Endothelial cell of umbilical vein (primary cell): ENCODE measurements at regions not wholly inside any gene's neighbourhood (a gene's known extent, or its start where the extent isn't known, plus 50 kb on each side); places are given as distances from the start of the nearest gene placed in this dataset.

Experiments used
- BruUV-seq: library from RNA; stranded (reverse); fragments of 400-500 nt; replicated peaks from 2 replicates; lab custom pipeline; 2021; lab: Mats Ljungman, UMichigan
- CTCF ChIA-PET: fragments of 300-600, 350-600 bp; sonication (Branson Sonifier 250); formaldehyde crosslinking; loops from one replicate; lab custom pipeline; 2021; ENCODE audit warnings: antibody characterized with exemption, inconsistent platforms; lab: Charles Lee
- POLR2A ChIA-PET: fragments of 300-600, 350-600 bp; sonication (Branson Sonifier 250); formaldehyde crosslinking; loops from one replicate; lab custom pipeline; 2021; ENCODE audit warnings: antibody characterized with exemption, inconsistent platforms; lab: Charles Lee
- DNase-seq: peaks from one replicate; pipeline ENCODE4 v3.0.0-alpha.2; 2011; ENCODE audit warnings: low read depth, low spot score
- FAIRE-seq: peaks from 2 replicates; lab custom pipeline; 2011; peaks lifted over from hg19 to GRCh38; lab: Jason Lieb, UNC
- H2AFZ ChIP-seq: 2 replicates; pipeline ENCODE4 v1.6.0; 2012; ENCODE audit warnings: low read depth, low read length, control low read depth, inconsistent platforms
- H3K27ac ChIP-seq: 2 replicates; pipeline ENCODE4 v1.5.1; 2011; ENCODE audit warnings: low read depth, mild to moderate bottlenecking, control low read depth, low read length, moderate library complexity; ENCODE audit not compliant: insufficient read depth
- H3K27me3 ChIP-seq, 2 experiments: 2 replicates each; pipeline versions ENCODE4 v1.6.0 to v1.6.1; 2011; ENCODE audit warnings: low read length in 2 of 2, mixed read lengths in 1 of 2; ENCODE audit not compliant: control insufficient read depth in 2 of 2, insufficient read depth in 2 of 2
- H3K36me3 ChIP-seq, 2 experiments: 2 replicates in 1 of 2; 3 replicates in 1 of 2; pipeline ENCODE4 v1.5.1; 2011; ENCODE audit warnings: low read length in 2 of 2, mild to moderate bottlenecking in 1 of 2, moderate library complexity in 1 of 2; ENCODE audit not compliant: control insufficient read depth in 2 of 2, insufficient read depth in 2 of 2; ENCODE audit errors: extremely low read depth in 1 of 2
- H3K4me1 ChIP-seq: 3 replicates; pipeline ENCODE4 v1.5.1; 2011; ENCODE audit warnings: mild to moderate bottlenecking, low read length; ENCODE audit not compliant: control insufficient read depth, insufficient read depth; ENCODE audit errors: extremely low read depth
- H3K4me2 ChIP-seq: 2 replicates; pipeline ENCODE4 v1.6.1; 2011; ENCODE audit warnings: low read length, control low read depth, mixed read lengths; ENCODE audit not compliant: insufficient read depth
- H3K4me3 ChIP-seq, 3 experiments: fragments of 200-600 bp in 1 of 3; sonication (generic), shearing (Covaris generic) in 1 of 3; replicated peaks in 1 of 3; 2 replicates each; pipeline ENCODE4 v1.5.1; 2011 to 2016; ENCODE audit warnings: control low read depth in 3 of 3, low read length in 3 of 3, mild to moderate bottlenecking in 2 of 3, inconsistent platforms in 1 of 3, low read depth in 1 of 3, moderate library complexity in 1 of 3; ENCODE audit not compliant: insufficient read depth in 1 of 3
- H3K79me2 ChIP-seq: 2 replicates; pipeline ENCODE4 v1.6.0; 2012; ENCODE audit warnings: low read length, inconsistent platforms; ENCODE audit not compliant: control insufficient read depth, insufficient read depth
- H3K9ac ChIP-seq: replicated peaks from 2 replicates; pipeline ENCODE3; 2011; ENCODE audit warnings: low read length, control low read depth; ENCODE audit not compliant: insufficient read depth; ENCODE audit errors: extremely low read depth
- H3K9me1 ChIP-seq: replicated peaks from 3 replicates; pipeline ENCODE4 v1.6.0; 2011; ENCODE audit warnings: mild to moderate bottlenecking, low read length; ENCODE audit not compliant: control insufficient read depth, insufficient read depth; ENCODE audit errors: extremely low read depth
- H3K9me3 ChIP-seq: replicated peaks from 2 replicates; pipeline ENCODE4 v1.5.1; 2012; ENCODE audit warnings: low read length, inconsistent platforms; ENCODE audit not compliant: control insufficient read depth, insufficient read depth
- H4K20me1 ChIP-seq: replicated peaks from 2 replicates; pipeline ENCODE3; 2011; ENCODE audit warnings: mild to moderate bottlenecking, low read length; ENCODE audit not compliant: control insufficient read depth, insufficient read depth; ENCODE audit errors: extremely low read depth
- CTCF ChIP-seq, 2 donors: IDR thresholded peaks; 1 replicate in 1 of 2; 2 replicates in 1 of 2; pipeline ENCODE4 v1.5.1; 2011; ENCODE audit warnings: low read length in 2 of 2, mild to moderate bottlenecking in 2 of 2, moderate library complexity in 2 of 2, control low read depth in 1 of 2, inconsistent platforms in 1 of 2, low read depth in 1 of 2; ENCODE audit not compliant: insufficient read depth in 1 of 2; ENCODE audit errors: extremely low read depth in 1 of 2
- EZH2 ChIP-seq: IDR thresholded peaks from 2 replicates; pipeline ENCODE4 v1.6.1; 2012; ENCODE audit warnings: borderline replicate concordance, low read depth, mild to moderate bottlenecking, moderate library complexity, low read length, inconsistent platforms; ENCODE audit not compliant: severe bottlenecking
- FOS ChIP-seq: IDR thresholded peaks from 2 replicates; pipeline ENCODE4 v1.6.1; 2011; ENCODE audit warnings: mild to moderate bottlenecking, low read length, moderate library complexity, borderline replicate concordance; ENCODE audit not compliant: insufficient read depth
- GATA2 ChIP-seq: IDR thresholded peaks from 2 replicates; pipeline ENCODE4 v1.7.0; 2011; ENCODE audit warnings: low read depth, mild to moderate bottlenecking, moderate library complexity, mixed read lengths, low read length; ENCODE audit not compliant: insufficient read length, insufficient read depth
- JUN ChIP-seq: IDR thresholded peaks from 2 replicates; pipeline ENCODE4 v1.6.1; 2011; ENCODE audit warnings: borderline replicate concordance, low read depth; ENCODE audit not compliant: insufficient read length, insufficient read depth
- MAX ChIP-seq: IDR thresholded peaks from 2 replicates; pipeline ENCODE4 v1.6.1; 2011; ENCODE audit not compliant: insufficient read depth, insufficient read length
- MYC ChIP-seq: IDR thresholded peaks from one replicate; pipeline ENCODE4 v1.6.1; 2011; ENCODE audit warnings: mild to moderate bottlenecking, low read depth, low read length
- POLR2A ChIP-seq: IDR thresholded peaks from 2 replicates; pipeline ENCODE4 v1.6.1; 2012; ENCODE audit warnings: low read depth, mild to moderate bottlenecking, control low read depth, low read length
- POLR2AphosphoS5 ChIP-seq: IDR thresholded peaks from 2 replicates; pipeline ENCODE4 v1.6.1; 2012; ENCODE audit warnings: low read depth, mild to moderate bottlenecking, control low read depth, low read length, moderate library complexity; ENCODE audit not compliant: insufficient read depth
- dilution Hi-C: fragments of 300-500 bp; cut with MboI; formaldehyde crosslinking; loops from one replicate; pipeline ENCODE4 v1.15.0; 2019; ENCODE audit warnings: low sequenced_read_pairs; ENCODE audit not compliant: extremely low pct_ligation_motif_present
- intact Hi-C: fragments of 100-400 bp; cut with micrococcal nuclease; formaldehyde crosslinking; loops from one replicate; pipeline ENCODE4 v1.10.0; 2022

- intact Hi-C loops (no loop called here), dilution Hi-C loops (no loop called here)
- H4K20me1 ChIP-seq, result no peaks in the 10 kb centered on the region
- no peaks in the 10 kb centered on the region for H3K79me2 ChIP-seq
- H3K4me3 ChIP-seq, result no peak overlapping the region
- DNase-seq (no peak), FAIRE-seq (no peak)
- H3K27ac ChIP-seq, result no peak overlapping the region
- H2AFZ ChIP-seq, result no peak overlapping the region
- H3K27me3 ChIP-seq, result no peaks in the 10 kb centered on the region
- H3K9me1 ChIP-seq, result no peaks in the 10 kb centered on the region
- no peaks in the 10 kb centered on the region for H3K9me3 ChIP-seq
- H3K4me1 ChIP-seq, result no peaks in the 10 kb centered on the region
- CTCF ChIA-PET, result no interaction called here
- BruUV-seq, result no TSS peak
- POLR2A ChIA-PET, result no interaction called here
- H3K4me2 ChIP-seq, result no peak overlapping the region
- no peak overlapping the region for H3K9ac ChIP-seq
- TF ChIP-seq JUN, result no peak
- no peak for TF ChIP-seq POLR2A
- no peak for TF ChIP-seq GATA2
- no peak for TF ChIP-seq MAX
- no peak for TF ChIP-seq MYC
- no peak for TF ChIP-seq FOS
- no peak for TF ChIP-seq POLR2AphosphoS5
- no peak for TF ChIP-seq CTCF (IDR thresholded peaks at IDR 0.05; ENCODE audit: extremely low read depth in 1 of 2, insufficient read depth in 1 of 2, low read depth in 1 of 2, low read length in 2 of 2)
- no peak for TF ChIP-seq EZH2
- no peaks in the 10 kb centered on the region for H3K36me3 ChIP-seq
These were observed 1354.5 kb downstream of the XPNPEP1 start for GRCh38 chr10:108568824-108569223.
